ENCODE measurements at regions not wholly inside any gene's neighbourhood (a gene's known extent, or its start where the extent isn't known, plus 50 kb on each side); places are given as distances from the start of the nearest gene placed in this dataset.

DNA sequence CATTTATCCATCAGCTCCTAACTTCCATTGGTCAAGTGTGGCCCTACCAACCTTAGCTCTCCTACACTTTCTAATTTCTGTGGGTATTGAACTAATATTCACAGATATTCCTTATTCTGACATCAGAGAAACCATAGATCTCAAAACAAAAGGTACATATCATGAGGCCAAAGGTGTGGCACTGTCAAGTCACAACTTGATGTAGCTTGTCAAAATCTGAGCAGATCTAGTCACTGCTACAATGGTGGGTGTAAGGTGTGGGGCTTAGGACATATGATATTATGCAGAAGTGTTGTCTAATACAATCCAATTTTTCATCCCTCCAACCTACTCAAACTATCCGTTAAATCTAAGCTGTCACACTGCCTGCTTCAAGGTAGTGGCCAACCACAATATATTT is 114.0 kb upstream of the FAR2 start:
- TF ChIP-seq, protein P1, sequence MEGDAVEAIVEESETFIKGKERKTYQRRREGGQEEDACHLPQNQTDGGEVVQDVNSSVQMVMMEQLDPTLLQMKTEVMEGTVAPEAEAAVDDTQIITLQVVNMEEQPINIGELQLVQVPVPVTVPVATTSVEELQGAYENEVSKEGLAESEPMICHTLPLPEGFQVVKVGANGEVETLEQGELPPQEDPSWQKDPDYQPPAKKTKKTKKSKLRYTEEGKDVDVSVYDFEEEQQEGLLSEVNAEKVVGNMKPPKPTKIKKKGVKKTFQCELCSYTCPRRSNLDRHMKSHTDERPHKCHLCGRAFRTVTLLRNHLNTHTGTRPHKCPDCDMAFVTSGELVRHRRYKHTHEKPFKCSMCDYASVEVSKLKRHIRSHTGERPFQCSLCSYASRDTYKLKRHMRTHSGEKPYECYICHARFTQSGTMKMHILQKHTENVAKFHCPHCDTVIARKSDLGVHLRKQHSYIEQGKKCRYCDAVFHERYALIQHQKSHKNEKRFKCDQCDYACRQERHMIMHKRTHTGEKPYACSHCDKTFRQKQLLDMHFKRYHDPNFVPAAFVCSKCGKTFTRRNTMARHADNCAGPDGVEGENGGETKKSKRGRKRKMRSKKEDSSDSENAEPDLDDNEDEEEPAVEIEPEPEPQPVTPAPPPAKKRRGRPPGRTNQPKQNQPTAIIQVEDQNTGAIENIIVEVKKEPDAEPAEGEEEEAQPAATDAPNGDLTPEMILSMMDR (IDR thresholded peaks at IDR 0.05; ENCODE audit: borderline replicate concordance, extremely low read depth, low read length, poor library complexity, severe bottlenecking): no peak
- no peak for TF ChIP-seq EZH2 (IDR thresholded peaks at IDR 0.05; ENCODE audit: borderline replicate concordance, low read depth, low read length, severe bottlenecking)
